GM19025 (cell line): ENCODE measurements at regions not wholly inside any gene's neighbourhood (a gene's known extent, or its start where the extent isn't known, plus 50 kb on each side); places are given as distances from the start of the nearest gene placed in this dataset.

Experiments used
- ATAC-seq: cut with Tn5 transposase; IDR thresholded peaks from one replicate; pipeline ENCODE4 v1.9.1; 2021; ENCODE audit warnings: mild to moderate bottlenecking, low read depth, moderate library complexity; ENCODE audit not compliant: unreplicated experiment

DNA sequence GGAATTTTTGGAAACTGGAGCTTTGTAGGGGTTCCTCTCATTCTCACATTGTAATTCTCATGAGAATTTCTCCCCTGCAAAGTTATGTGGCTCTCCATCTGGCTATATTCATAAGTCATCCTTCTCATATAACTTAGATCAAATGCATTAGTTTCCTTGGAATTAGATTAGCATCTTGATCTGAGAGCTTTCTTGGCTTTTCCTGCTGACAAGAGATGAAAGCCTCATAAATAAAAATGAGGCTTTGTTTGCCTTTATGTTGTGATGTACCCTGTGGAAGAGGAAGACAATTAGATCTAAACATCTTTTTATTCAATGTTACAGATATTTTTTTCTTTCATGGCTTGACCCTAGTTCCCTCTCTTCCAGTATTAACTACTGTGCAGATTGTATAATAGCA is 165.4 kb upstream of the ZPLD1 start:
- no peak for ATAC-seq

DNA sequence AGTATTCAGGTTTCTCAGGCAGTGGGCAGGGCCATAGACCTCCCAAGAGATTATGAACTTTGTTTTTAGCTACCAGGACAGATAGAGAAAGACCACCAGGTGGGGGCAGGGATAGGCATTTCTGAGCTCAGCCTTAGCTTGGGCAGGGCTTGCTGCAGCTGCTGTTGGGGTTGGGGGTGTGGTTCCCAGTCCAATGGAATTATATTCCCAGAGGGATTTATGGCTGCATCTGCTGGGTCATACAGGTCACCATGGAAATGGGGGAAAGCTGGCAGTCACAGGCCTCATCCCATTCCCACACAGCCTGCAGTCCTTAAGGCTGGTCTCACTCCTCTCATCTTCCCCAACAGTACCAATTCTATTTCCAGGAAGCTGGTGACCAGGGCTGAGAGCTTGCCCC is 144.6 kb upstream of the ZPLD1 start:
- ATAC-seq: no peak

- no peak for ATAC-seq
Measured at GRCh38 chr3:102295756-102296155, 139.1 kb upstream of the ZPLD1 start.

GRCh38 chr3:102297072-102297658 is 137.7 kb upstream of the ZPLD1 start:
- no peak for ATAC-seq

DNA sequence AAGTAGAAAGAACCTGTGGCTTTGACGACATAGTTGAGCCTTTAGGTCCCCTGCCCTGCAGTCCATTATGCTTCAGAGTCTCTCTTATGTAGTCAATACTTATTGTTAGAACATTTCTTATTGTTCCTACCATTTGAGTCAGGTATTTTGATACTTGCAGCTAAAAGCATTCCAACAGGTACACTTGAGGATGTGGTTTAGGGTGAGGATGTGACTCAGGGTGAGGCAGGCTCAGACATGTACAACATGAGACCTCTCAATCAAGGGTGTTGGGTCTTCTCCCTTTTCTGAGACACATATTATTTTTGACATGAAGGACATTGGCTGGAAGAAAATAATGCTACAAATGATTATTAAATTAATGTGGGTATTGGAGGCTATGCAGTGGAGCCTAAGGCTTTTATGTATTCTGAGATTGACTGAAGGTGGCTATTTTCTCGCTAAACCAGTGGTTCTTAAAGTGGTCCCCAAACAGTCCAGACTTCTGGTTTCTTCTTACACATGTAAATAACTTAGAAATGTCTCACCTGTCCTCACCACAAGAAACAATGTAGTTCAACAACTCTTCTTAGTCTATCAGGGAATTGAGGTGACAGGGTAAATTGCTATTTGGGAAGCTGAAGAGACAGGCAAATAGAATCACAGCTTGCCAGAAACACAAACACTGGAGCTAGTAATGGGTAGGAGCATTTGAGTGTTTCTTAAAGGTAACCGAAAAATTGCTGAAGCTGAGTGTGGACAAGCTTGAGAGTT is 135.5 kb upstream of the ZPLD1 start:
- ATAC-seq: no peak

DNA sequence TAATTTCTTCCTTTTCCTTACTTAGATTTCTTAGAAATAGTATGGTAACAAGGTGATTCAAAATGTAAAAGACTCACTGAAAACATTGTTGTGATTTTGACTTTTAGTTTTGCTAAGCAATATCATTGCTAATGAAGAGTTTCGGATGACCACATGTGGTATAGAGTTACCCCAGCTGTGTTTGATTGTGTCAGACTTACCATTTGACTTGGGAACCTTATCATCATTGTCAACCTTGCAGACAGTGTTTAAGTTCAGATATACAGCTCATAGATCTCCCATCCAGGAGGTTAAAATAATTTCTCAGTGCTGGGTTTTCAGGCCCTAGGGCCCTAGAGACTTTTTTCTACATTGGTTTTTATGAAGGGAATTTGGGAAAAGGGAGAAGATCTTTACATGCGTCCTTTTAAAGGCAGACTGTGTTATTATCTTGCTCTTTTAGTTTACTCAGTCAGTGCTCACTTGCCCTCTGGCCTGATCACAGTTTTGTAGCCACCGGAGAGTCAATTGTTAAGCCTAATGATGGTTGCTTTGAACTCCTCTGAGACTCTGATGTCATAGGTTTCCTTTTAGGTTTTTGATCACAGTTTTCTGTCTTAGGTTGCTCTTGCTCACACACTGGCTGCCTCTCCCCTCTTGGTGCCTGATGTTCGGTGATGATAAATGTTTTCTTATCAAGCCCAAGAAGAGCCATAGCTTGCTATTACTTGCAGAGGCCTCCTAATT is 133.5 kb upstream of the ZPLD1 start:
- ATAC-seq: no peak

DNA sequence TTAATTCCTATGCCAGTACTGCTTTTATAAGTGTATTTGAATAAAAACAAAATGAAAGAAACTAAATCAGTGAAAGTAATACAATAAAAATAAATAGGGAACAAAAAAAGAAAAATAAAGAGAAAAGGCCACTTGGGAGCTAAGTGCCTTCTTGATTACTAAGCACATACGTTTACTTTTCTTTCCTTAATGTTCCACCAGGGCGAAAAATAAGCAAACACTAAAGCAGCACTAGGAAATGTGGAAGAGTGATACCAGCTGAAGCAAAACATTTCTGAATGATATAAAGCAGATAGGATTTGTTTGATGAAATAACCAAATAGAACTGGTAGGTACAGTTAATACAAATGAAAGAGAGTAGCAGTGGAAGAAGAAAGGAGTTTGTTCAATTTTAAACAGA is 132.8 kb upstream of the ZPLD1 start:
- ATAC-seq: no peak

DNA sequence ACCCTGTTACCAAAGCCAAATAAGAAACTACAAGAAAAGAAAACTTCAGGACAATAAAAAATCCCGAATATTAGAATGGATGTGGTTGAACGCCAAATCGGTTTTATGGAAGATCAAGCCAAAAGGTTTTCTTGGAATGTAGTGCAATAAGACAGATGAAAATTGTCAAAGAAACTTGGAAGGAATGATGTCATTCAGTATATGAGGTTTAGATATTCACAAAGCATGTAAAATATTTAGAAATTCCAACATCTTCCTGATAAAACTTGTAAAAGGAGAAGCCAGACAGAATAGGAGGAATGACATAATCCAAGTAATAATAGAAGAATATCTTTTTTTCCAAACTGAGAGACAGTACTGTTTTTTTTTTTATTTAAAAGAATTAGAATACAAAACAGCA is 130.3 kb upstream of the ZPLD1 start:
- no peak for ATAC-seq

GRCh38 chr3:102307442-102307841 is 127.4 kb upstream of the ZPLD1 start:
- ATAC-seq: no peak

GRCh38 chr3:102329066-102329465 is 105.7 kb upstream of the ZPLD1 start:
- no peak for ATAC-seq

- ATAC-seq: no peak
Measured at GRCh38 chr3:102329561-102329960, 105.3 kb upstream of the ZPLD1 start.

DNA sequence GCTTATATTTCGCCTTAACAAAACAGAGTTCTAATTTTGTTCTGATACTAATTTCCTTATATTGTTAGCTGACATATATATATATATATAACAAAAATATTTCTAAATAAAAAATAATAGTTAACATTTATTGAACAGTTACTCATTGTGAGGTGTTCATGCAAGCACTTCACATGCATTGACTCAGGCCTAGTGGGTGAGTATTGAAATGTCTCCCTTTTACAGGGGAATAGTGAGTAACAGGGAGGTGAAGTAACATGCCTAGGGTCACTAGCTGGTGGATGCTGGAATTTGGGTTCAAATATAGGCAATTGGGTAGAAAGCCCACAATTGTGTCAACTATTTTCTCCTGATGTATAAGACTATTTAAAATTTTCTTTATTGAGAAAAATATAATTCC is 102.6 kb upstream of the ZPLD1 start:
- no peak for ATAC-seq

- no peak for ATAC-seq
Measured at GRCh38 chr3:102332934-102333333, 101.9 kb upstream of the ZPLD1 start.

- no peak for ATAC-seq
Measured at GRCh38 chr3:102336130-102336529, 98.7 kb upstream of the ZPLD1 start.

GRCh38 chr3:102339671-102340070 is 95.1 kb upstream of the ZPLD1 start:
- ATAC-seq: no peak

- ATAC-seq: no peak
Measured at GRCh38 chr3:102346897-102347296, 87.9 kb upstream of the ZPLD1 start.

- ATAC-seq: no peak
Measured at GRCh38 chr3:102348904-102349303, 85.9 kb upstream of the ZPLD1 start.

DNA sequence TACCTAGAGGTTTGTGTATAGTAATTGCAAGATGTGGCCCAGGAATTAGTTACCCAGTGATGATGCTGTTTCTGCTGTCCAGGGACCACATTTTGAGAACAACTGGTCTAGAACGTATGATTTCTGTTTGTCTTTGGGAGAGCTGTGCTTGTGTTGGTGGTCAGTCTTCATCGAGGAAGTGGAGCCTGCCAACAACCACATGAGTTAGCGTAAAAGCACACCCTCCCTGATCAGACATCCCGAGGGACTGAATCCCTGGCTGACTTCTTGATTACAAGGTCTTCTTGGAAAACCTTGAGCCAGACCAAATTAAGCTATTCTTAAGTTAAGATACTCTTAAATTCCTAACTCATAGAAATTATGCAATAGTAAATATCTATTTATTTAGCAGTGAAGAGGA is 81.7 kb upstream of the ZPLD1 start:
- no peak for ATAC-seq

GRCh38 chr3:102353805-102354204 is 81.0 kb upstream of the ZPLD1 start:
- no peak for ATAC-seq

DNA sequence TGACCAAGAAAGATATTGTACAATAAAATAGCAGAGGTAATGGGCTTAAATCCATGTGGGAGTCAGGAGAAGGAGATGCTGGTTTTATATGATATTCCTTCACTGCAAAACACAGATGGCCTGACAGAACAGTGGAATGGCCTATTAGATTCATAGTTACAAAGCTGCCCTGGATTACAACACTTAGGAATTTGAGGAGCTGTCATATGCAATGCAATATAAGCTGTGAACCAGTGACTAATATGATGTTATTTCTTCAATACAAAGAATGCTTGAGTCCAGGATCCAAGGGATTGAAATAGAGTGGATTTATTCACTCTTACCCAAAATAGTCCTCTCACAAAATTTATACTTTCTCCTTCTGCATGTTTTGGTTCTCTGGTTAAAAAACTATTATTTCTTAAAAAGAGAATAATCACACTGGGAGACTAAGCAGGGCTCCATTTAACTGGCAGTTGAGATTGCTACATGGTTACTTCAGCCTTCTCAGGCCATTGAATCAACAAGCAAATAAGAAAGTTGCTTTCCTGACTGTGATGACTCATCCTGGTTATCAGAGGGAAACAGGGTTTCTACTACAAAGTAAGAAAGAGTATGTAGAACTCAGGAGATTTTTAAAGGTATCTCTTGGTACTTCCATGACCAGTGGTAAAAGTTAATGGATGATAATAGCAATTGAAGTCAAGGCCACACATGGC is 79.8 kb upstream of the ZPLD1 start:
- no peak for ATAC-seq

DNA sequence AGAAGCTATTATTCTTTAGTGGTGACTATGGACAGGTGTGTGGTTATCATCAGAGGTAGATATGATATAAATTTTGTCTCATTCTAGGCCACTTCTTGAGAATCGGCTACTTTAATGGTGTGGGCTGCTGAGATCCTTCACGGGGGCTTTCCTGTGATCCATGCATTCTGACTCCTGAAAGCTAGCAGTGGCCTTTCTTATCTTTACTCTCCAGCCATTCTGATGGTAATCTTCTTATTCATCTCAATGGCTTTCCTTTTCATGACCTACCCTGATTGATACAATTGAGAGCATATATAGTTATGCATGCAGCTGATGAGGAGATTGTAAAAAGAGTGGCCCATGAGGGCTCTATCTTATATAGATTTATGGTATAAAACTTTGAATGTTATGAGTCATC is 78.3 kb upstream of the ZPLD1 start:
- no peak for ATAC-seq
